GM23338 (cell line): ENCODE measurements at regions not wholly inside any gene's neighbourhood (a gene's known extent, or its start where the extent isn't known, plus 50 kb on each side); places are given as distances from the start of the nearest gene placed in this dataset.

Experiments
- ATAC-seq: fragments of 200-7000 bp; cut with Tn5 transposase; 3 replicates; pipeline ENCODE4 v1.9.1; 2020
- DNase-seq: peaks from one replicate; pipeline ENCODE4 v3.0.0-alpha.2; 2015; ENCODE audit warnings: low spot score
- H2AFZ ChIP-seq: fragments of 200-600 bp; sonication (generic); 2 replicates; pipeline ENCODE4 v1.8.0; 2016; ENCODE audit warnings: antibody characterized with exemption, mild to moderate bottlenecking, moderate library complexity
- H3F3A ChIP-seq: fragments of 200-600 bp; sonication (generic); replicated peaks from 2 replicates; pipeline ENCODE4 v1.8.0; 2017; ENCODE audit warnings: antibody characterized with exemption, mixed run types, low read depth
- H3K27ac ChIP-seq: fragments of 200-600 bp; sonication (generic); 2 replicates; pipeline ENCODE4 v1.6.1; 2016; ENCODE audit warnings: low read depth
- H3K27me3 ChIP-seq: fragments of 200-600 bp; sonication (generic); 2 replicates; pipeline ENCODE4 v1.8.0; 2016; ENCODE audit warnings: mild to moderate bottlenecking, mixed run types, moderate library complexity; ENCODE audit not compliant: insufficient read depth
- H3K36me3 ChIP-seq: fragments of 200-600 bp; sonication (generic); 2 replicates; pipeline ENCODE4 v1.8.0; 2016; ENCODE audit warnings: mild to moderate bottlenecking; ENCODE audit not compliant: insufficient read depth
- H3K4me1 ChIP-seq: fragments of 200-600 bp; sonication (generic); 2 replicates; pipeline ENCODE4 v1.8.0; 2016; ENCODE audit warnings: mild to moderate bottlenecking, moderate library complexity; ENCODE audit not compliant: insufficient read depth
- H3K4me2 ChIP-seq: fragments of 200-600 bp; sonication (generic); 2 replicates; pipeline ENCODE4 v1.7.1; 2017; ENCODE audit warnings: mixed run types
- H3K4me3 ChIP-seq: fragments of 200-600 bp; sonication (generic); 2 replicates; pipeline ENCODE4 v1.6.1; 2016; ENCODE audit warnings: mixed run types
- H3K79me2 ChIP-seq: fragments of 200-600 bp; sonication (generic); replicated peaks from 2 replicates; pipeline ENCODE4 v1.8.0; 2017; ENCODE audit warnings: mild to moderate bottlenecking; ENCODE audit not compliant: insufficient read depth
- H3K9me2 ChIP-seq: fragments of 200-600 bp; sonication (generic); 2 replicates; pipeline ENCODE4 v1.8.0; 2017; ENCODE audit not compliant: insufficient read depth
- H4K20me1 ChIP-seq: fragments of 200-600 bp; sonication (generic); replicated peaks from 2 replicates; pipeline ENCODE4 v1.8.0; 2017; ENCODE audit warnings: mild to moderate bottlenecking; ENCODE audit not compliant: insufficient read depth
- H3K27ac Mint-ChIP-seq: 2 replicates; pipeline ENCODE4 v1.8.0; 2020; ENCODE audit warnings: inconsistent platforms, mild to moderate bottlenecking, moderate library complexity, mixed read lengths
- H3K27me3 Mint-ChIP-seq: 3 replicates; pipeline ENCODE4 v1.8.0; 2022; ENCODE audit warnings: low read depth, mild to moderate bottlenecking, moderate library complexity, mixed read lengths, inconsistent platforms; ENCODE audit not compliant: insufficient read depth, poor library complexity
- H3K36me3 Mint-ChIP-seq: 3 replicates; pipeline ENCODE4 v1.8.0; 2021; ENCODE audit warnings: low read depth, mild to moderate bottlenecking, inconsistent platforms, moderate library complexity, mixed read lengths
- H3K4me1 Mint-ChIP-seq: 3 replicates; pipeline ENCODE4 v1.8.0; 2020; ENCODE audit warnings: mild to moderate bottlenecking, inconsistent platforms, mixed read lengths
- H3K4me3 Mint-ChIP-seq: 3 replicates; pipeline ENCODE4 v1.8.0; 2021; ENCODE audit warnings: moderate library complexity, mild to moderate bottlenecking, inconsistent platforms, mixed read lengths
- H3K9me3 Mint-ChIP-seq: 3 replicates; pipeline ENCODE4 v1.8.0; 2020; ENCODE audit warnings: moderate library complexity, mild to moderate bottlenecking, inconsistent platforms, mixed read lengths
- CREB1 ChIP-seq: fragments of 250-450 bp; sonication (Bioruptor Pico); IDR thresholded peaks from 2 replicates; pipeline ENCODE4 v1.5.0; 2020; ENCODE audit warnings: low read depth, mild to moderate bottlenecking, moderate library complexity
- CTCF ChIP-seq, 2 experiments: fragments of 200-600 bp in 1 of 2; sonication (generic) in 1 of 2; conservative IDR thresholded peaks; 2 replicates each; pipeline versions ENCODE4 v1.5.1 to v1.6.1; 2016 to 2017; ENCODE audit warnings: antibody characterized with exemption in 2 of 2, low read depth in 2 of 2, mild to moderate bottlenecking in 2 of 2, moderate library complexity in 1 of 2
- EZH2 ChIP-seq: fragments of 200-600 bp; sonication (generic); IDR thresholded peaks from one replicate; pipeline ENCODE4 v1.8.0; 2017; ENCODE audit warnings: antibody characterized with exemption, mild to moderate bottlenecking, low read depth; ENCODE audit not compliant: unreplicated experiment
- REST ChIP-seq: IDR thresholded peaks from one replicate; pipeline ENCODE4 v1.6.1; 2018; ENCODE audit warnings: antibody characterized with exemption; ENCODE audit not compliant: unreplicated experiment
- ZNF462 ChIP-seq: fragments of 250-450 bp; sonication (Bioruptor Pico); IDR thresholded peaks from 2 replicates; pipeline ENCODE4 v1.5.0; 2020; ENCODE audit warnings: mild to moderate bottlenecking, moderate library complexity

GRCh38 chr10:129028451-129028850 lies 438.6 kb upstream of the MGMT start:
- TF ChIP-seq CTCF (conservative IDR thresholded peaks at IDR 0.05; ENCODE audit: low read depth in 2 of 2) (no peak), CREB1 (CRISPR knock-in tag) (no peak), EZH2 (no peak), REST (no peak), ZNF462 (CRISPR knock-in tag) (no peak)
- Histone ChIP-seq H3F3A (no peaks in the 10 kb centered on the region), H3K9me2 (no peaks in the 10 kb centered on the region), H3K4me3 (no peak overlapping the region), H3K27ac (no peak overlapping the region), H2AFZ (no peak overlapping the region), H3K4me2 (no peak overlapping the region), H3K4me1 (peaks cover 24% of the 10 kb centered on the region), H3K79me2 (no peaks in the 10 kb centered on the region), H4K20me1 (no peaks in the 10 kb centered on the region), H3K36me3 (no peaks in the 10 kb centered on the region), H3K27me3 (no peaks in the 10 kb centered on the region)
- Mint-ChIP-seq H3K27me3 (peaks cover 2% of the 10 kb centered on the region), H3K27ac (no peak overlapping the region), H3K9me3 (no peaks in the 10 kb centered on the region), H3K4me3 (no peak overlapping the region), H3K36me3 (no peaks in the 10 kb centered on the region), H3K4me1 (peaks cover 53% of the 10 kb centered on the region)
- ATAC-seq (no peak), DNase-seq (no peak)
